NT2/D1 (cell line): ENCODE measurements at regions not wholly inside any gene's neighbourhood (a gene's known extent, or its start where the extent isn't known, plus 50 kb on each side); places are given as distances from the start of the nearest gene placed in this dataset.

Experiments
- SUZ12 ChIP-seq: IDR thresholded peaks from 2 replicates; pipeline ENCODE4 v1.6.1; 2011; ENCODE audit not compliant: insufficient read length, insufficient read depth; ENCODE audit errors: extremely low read depth
- YY1 ChIP-seq: IDR thresholded peaks from 2 replicates; pipeline ENCODE4 v1.6.1; 2011; ENCODE audit not compliant: insufficient read length, insufficient read depth

GRCh38 chr6:47416396-47417345 is 60.9 kb upstream of the CD2AP start:
- TF ChIP-seq YY1 (no peak), SUZ12 (no peak)
